NCI-H2196 treated with DMSO at 0.1 percent for 48 hours (cell line): ENCODE measurements at regions not wholly inside any gene's neighbourhood (a gene's known extent, or its start where the extent isn't known, plus 50 kb on each side); places are given as distances from the start of the nearest gene placed in this dataset.
"Not testable (repeated sequence)": the region's sequence is repeated elsewhere in the genome, so short reads cannot be mapped to it uniquely, and the experiment has no call there.

Experiments used
- DNase-seq: peaks from one replicate; lab custom pipeline; 2025; ENCODE audit not compliant: unreplicated experiment; lab: John Stamatoyannopoulos, UW

- no peak for DNase-seq
These were observed 833.9 kb downstream of the FSTL5 start for GRCh38 chr4:161329852-161330251.

- DNase-seq = no peak
These were observed 842.1 kb downstream of the FSTL5 start for GRCh38 chr4:161321706-161322105.

- no peak for DNase-seq
These were observed 843.4 kb downstream of the FSTL5 start for GRCh38 chr4:161320377-161320776.

DNA sequence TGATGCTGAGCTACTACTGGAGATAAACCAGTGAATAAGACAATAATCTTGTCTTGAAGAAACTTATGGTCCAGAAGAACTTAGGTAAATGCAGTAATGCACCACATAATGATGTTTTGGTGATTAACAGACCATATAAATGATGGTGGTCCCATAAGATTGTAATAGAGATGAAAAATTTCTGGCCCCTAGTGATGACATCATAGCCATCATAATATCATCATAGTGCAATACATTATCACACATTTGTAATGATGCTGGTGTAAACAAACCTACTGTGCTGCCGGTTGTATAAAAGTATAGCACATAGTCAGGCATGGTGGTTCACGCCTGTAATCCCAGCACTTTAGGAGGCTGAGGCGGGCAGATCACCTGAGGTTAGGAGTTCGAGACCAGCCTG is 846.8 kb downstream of the FSTL5 start:
- no peak for DNase-seq

GRCh38 chr4:161314371-161314770 is 849.4 kb downstream of the FSTL5 start:
- DNase-seq = no peak

- no peak for DNase-seq
These were observed 860.2 kb downstream of the FSTL5 start for GRCh38 chr4:161303551-161303950.

- no peak for DNase-seq
These were observed 872.6 kb downstream of the FSTL5 start for GRCh38 chr4:161291222-161291621.

DNA sequence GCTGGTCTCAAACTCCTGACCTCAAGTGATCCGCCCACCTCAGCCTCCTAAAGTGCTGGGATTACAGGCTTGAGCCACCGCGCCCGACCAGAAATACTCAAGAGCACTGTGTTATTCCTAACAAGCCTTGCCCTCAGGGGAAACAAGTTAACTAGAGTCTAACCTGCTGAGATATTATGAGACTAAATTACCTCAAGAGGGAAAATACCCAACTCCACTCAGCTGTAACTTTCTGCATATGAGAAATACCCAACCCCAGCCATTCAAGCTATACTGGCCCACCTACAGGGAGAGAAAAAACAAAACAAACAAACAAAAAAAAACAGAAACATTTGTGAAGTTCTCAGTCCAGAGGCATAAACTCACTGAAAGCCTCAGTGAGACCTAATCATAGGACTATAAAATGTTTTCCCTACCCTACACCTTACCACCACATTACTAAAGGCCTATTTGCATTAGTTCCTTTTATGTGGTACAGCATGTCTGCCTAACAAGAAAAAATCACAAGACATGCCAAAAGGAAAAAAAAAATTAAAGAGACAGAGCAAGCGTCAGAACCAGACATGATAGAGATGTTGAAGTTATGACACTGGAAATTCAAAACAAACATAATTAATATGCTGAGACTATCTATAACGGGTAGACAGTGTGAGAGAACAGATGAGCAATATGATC is 876.0 kb downstream of the FSTL5 start:
- no peak for DNase-seq

DNA sequence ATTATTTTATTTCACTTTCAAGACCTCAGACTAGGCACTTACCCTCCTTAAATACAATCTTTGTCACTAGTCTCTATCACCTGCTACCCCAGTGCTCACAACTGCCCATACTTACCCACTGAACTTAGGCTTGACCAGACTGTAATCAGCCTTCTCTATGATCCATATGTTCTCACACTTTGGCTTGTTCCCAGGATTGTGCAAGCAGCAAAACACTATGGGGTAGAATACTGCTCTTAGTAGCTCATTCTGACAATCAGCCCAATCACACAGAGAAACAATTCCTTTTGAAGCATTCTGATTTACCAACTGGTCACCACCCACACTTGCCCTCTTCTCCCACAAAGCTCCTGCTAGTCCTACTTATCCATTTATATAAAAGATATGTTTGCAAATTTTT is 878.3 kb downstream of the FSTL5 start:
- DNase-seq = no peak

DNA sequence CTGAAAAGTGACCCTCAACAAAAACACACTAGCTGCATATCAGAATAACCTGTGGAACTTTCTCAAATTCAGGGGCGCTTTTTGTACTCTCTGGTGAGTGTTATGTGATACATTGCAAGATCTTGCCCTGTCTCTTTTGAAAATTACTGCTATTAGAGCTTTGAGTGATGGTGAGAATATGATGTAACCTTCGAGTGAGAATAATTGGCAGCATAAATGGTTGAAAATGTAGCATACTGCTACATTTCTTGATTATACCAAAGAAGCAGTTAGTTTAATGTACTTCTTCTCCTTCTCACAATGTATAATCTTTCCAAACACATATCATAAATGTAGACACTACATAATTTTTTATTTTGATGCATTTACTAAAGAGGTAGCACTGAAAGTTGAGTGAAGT is 882.9 kb downstream of the FSTL5 start:
- no peak for DNase-seq

DNA sequence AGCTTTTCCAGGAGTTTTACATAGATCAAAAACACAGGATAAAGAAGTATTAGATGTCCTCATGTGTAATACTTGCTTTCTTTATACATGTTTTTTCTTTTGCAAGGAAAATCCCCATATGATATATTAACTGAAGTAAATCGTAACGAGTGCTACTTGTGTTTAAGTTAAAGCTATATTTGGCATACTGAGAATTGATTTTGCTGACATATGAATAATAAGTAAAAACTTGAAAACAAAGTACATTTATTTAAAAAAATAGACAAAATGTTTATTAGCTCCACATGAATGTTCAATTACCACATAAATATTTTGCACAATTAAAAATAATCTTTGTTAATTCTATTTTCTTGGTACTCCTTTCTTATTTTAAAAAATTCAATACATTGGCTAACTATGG is 884.7 kb downstream of the FSTL5 start:
- DNase-seq = no peak

GRCh38 chr4:161277150-161277787 is 886.5 kb downstream of the FSTL5 start:
- not testable (repeated sequence) for DNase-seq

GRCh38 chr4:161273607-161274006 is 890.2 kb downstream of the FSTL5 start:
- no peak for DNase-seq

DNA sequence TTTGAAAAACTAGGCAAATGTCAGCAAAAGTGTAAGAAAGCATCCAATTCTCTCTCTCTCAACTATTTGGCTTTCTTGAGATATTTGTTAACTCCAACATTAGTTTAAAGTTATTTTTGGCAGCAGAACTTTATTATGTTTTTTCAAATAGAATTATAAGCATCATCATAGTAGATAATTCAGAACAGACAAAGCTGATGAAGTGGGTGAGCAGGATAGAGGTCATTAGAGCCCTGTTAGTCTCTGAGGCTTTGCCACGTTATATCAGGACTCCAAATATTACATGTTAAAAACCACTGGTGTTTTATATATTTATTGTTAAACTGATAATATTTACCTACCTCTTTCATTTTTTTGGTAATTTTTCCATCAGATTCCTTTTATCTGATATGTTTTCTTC is 903.0 kb downstream of the FSTL5 start:
- no peak for DNase-seq

DNA sequence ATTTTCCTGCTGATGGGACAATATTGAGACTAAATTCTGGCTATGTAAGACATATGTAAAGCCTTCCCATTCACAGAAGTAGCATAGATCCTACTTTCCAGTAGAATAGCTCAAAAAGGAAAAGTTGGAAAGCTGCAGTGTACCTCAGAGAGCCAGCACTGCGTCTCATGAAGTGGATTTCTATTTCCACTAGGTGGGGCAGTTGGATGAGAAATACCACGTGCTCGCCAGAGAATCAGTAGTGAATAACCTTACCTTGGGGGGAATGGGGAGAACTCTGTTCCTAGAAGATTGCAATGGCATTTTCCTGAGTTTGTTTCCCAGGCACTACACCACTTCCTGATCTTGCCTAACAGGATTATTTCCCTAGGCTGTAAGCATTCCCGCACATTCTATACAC is 907.1 kb downstream of the FSTL5 start:
- DNase-seq = no peak

DNA sequence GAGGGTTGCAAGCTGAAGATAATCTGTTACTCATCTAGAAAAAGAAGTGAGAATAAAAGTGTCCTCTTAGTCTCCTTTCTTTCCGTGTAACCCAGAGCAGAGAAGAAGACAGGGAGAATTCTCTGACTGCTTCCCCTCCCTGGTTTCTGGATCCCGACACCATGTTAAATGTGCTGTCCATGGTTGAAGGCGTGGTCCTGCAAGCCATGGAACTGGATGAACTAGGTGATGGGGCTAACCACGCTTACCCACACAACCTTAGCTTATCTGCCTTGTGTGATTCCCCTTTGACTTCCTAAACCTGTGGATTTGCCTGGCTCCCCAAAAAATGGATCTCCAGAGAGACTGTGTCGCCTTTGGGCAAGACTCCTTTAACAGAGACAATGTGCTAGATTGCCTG is 907.6 kb downstream of the FSTL5 start:
- DNase-seq = no peak

- no peak for DNase-seq
These were observed 909.4 kb downstream of the FSTL5 start for GRCh38 chr4:161254375-161254774.

DNA sequence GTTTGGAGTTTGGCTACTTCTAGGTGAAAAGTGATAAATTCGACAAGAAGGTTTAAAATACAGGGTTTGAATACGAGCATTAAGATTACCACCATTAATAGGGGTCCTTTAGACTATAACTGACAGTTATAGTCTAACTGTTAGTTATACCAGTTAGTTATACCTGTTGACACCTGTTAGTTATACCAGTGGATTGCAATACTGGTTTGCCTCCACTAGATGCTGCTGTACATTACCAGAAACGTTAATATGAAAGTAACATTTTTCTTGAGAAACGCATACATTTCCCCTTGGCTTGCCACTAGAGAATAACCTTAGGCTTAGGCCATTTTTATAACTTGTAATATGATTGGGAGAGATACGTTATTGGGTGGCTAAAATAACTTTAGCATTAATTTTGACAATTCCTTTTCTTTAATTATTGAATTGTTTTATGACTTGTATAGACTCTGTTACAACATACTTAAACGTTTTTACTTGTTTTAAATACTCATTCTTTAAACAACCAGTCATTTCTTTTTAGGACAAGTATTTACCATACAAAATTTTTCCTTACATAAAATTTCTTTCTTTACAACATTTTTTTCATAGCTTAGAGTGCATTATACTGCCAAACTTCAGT is 911.2 kb downstream of the FSTL5 start:
- DNase-seq = no peak

DNA sequence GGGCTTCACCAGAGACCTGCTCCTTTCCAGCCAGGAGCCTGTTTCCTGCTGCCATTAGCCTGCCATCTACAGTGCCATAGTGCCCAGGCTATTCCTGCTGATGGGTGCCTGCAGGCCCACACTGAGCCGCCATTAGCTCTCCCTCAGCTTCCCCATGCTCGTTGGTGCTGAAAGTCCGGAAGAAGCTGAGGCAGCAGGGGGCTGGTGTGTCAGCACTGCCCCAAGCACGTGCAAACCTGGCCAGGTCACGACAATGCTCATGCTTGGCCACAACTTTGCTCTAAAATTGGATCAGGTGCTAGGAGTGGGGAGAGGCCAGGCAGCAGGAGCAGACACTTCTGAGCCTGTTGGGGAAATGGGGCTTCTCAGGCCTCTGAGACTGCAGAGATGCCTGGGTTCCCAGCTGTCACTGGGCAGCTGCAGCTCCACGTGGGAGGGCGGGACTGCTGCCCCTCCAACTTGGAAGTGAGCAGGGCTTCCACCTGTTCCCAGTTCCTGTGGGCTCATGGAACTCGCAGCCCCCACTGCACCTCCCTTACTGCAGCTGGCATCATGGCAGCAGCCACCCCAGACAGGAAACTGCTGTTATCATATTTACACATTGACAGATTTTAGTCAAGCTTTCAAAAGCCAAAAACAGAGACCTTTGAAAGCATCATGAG is 913.9 kb downstream of the FSTL5 start:
- no peak for DNase-seq

- DNase-seq = no peak
These were observed 914.9 kb downstream of the FSTL5 start for GRCh38 chr4:161248880-161249279.

DNA sequence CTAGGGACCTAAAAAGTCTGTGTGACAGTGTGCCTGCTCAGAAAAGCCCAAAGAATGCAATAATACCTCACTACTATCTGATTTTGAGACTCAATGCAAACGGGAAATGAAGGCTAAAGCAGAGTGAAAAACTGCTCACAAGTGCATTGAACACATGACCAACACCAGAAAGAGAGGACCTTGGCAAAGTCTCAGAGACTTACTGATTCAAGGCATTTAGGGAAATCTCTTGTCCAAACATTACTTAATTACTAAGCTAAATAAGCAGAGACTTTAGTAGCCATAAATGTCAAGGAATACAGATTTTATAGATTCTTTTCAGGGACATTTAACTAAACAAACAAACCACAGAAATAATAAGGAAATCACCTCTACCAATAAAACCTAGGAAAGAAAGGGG is 916.0 kb downstream of the FSTL5 start:
- DNase-seq = no peak

DNA sequence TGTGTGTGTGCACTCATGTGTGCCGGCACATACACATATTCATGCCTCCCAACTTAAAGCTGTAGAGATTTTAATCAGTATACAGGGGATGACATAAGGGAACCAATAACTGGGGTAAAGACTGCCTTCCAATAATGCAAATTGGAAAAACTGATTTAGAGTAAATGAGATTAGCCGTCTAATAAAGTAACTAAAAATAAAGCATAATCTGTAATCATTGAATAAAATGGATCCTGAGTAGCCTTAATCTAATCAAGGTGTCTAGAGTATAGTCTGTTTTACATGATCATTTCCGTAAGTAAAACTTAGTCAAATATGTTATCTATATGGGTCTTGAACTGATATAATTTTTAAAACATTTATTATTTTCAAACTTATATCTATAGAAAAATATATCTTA is 925.8 kb downstream of the FSTL5 start:
- no peak for DNase-seq
